Omental fat pad (tissue), 3 donors: ENCODE measurements at regions not wholly inside any gene's neighbourhood (a gene's known extent, or its start where the extent isn't known, plus 50 kb on each side); places are given as distances from the start of the nearest gene placed in this dataset.

Experiments used
- ATAC-seq: fragments of 150-250 bp; one replicate; pipeline ENCODE4 v1.9.1; 2016; ENCODE audit warnings: mild to moderate bottlenecking, moderate library complexity; ENCODE audit not compliant: low FRiP score
- DNase-seq: peaks from one replicate; pipeline ENCODE4 v3.0.0-alpha.2; 2019; ENCODE audit warnings: low spot score
- CTCF ChIP-seq, 3 donors: fragments of 450-650 bp; IDR thresholded peaks; one replicate each; pipeline ENCODE4 v1.5.1; 2016 to 2017; ENCODE audit warnings: antibody characterized with exemption in 3 of 3, mild to moderate bottlenecking in 3 of 3, moderate library complexity in 2 of 3

- DNase-seq, result no peak
- no peak for ATAC-seq
- TF ChIP-seq CTCF (IDR thresholded peaks at IDR 0.05), result no peak
Measured at GRCh38 chr7:41103331-41103730, 599.6 kb downstream of the INHBA start.

DNA sequence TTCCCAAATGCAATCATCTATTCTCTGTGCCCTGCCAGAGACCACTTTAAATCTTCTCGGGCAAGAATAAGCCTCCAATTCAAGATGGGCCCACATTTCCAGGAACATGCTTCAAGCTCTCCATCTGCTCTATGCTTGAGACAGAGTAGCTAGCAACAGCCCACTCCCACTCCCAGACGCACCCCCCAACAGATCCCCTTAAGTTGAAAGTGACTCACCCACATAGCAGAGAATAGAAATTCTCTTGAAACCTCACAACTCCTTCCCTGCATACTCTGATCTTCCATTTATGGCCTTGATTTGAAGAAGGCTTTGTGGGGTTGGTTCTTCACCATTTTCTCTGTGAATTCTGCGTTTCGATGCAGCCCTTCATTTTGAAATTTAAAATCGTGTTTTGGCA is 604.0 kb downstream of the INHBA start:
- no peak for ATAC-seq
- no peak for TF ChIP-seq CTCF (IDR thresholded peaks at IDR 0.05)
- DNase-seq, result no peak

DNA sequence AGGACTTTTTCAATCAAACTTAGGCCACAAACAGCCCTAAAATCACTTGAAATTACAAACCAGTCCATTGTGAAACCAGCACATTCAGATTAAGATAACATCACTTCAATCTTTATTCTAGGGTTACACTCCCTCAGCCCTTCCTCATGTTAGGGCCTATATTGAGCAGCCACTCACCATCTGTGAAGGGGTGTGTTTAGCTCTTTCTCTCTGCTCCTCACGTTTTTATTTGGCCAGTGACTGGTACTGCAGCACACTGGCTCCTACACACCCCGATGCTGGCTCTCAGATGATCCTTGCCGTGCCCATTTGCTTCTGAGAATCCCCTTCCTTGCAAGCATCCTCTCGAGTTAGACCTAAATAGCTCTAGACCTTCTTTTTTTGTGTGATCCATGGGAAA is 604.5 kb downstream of the INHBA start:
- TF ChIP-seq CTCF (IDR thresholded peaks at IDR 0.05), result no peak
- ATAC-seq, result no peak
- DNase-seq, result no peak

DNA sequence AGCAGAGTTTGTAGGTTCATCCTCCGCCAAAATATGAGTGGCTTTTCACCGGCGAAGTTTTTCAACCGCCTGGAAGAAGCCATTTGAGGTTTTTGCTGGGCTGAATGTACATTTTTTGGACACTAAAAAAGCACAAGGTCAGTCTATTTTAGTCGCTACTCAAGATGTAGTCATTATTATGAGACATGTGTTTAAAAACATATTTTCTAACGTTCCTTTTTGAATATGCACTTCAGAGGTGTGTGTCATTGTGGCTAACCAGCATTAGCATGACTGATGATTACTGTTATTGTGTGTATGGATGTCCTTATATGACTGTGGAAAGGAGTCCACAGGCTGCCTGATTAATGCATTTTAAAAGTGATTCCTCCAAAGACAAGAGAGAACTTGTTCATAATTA is 605.4 kb downstream of the INHBA start:
- no peak for TF ChIP-seq CTCF (IDR thresholded peaks at IDR 0.05)
- no peak for DNase-seq
- ATAC-seq, result no peak

DNA sequence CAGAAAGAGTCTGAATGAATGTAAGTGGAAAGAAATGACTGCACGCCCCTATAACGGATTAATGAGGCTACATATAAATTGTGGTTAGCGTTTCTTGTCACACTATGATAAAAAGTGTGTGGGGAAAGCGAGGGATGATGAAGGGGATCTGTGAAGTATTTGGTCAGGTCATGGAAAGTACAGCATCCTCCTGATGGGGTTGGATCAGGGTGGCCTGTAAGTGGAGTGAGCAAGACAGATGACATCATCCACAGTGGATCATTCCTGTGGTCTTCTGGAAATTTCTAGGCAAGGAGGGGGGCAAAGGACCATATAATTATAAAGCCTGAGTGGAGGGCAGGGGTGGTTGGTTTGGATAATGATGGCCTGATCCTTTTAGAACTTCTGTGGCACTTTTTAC is 606.0 kb downstream of the INHBA start:
- ATAC-seq, result no peak
- TF ChIP-seq CTCF (IDR thresholded peaks at IDR 0.05), result no peak
- DNase-seq, result no peak

GRCh38 chr7:41093141-41093540 is 609.7 kb downstream of the INHBA start:
- ATAC-seq, result no peak
- no peak for DNase-seq
- TF ChIP-seq CTCF (IDR thresholded peaks at IDR 0.05), result no peak

GRCh38 chr7:41085244-41085643 is 617.6 kb downstream of the INHBA start:
- no peak for TF ChIP-seq CTCF (IDR thresholded peaks at IDR 0.05)
- ATAC-seq, result no peak
- DNase-seq, result no peak
